ENCODE measurements at regions not wholly inside any gene's neighbourhood (a gene's known extent, or its start where the extent isn't known, plus 50 kb on each side); places are given as distances from the start of the nearest gene placed in this dataset.

GRCh38 chr15:70291305-70292075, 193.8 kb upstream of the TLE3 start:
- no peak for TF ChIP-seq CTCF (conservative IDR thresholded peaks at IDR 0.05; ENCODE audit: low read length)
- no peak for TF ChIP-seq EZH2phosphoT487 (IDR thresholded peaks at IDR 0.05; ENCODE audit: borderline replicate concordance, low read depth, low read length)

All from OCI-LY7 (cell line).